Common myeloid progenitor, CD34-positive (primary cell): ENCODE measurements at regions not wholly inside any gene's neighbourhood (a gene's known extent, or its start where the extent isn't known, plus 50 kb on each side); places are given as distances from the start of the nearest gene placed in this dataset.

Experiments used
- CTCF ChIA-PET: fragments of 350-600 bp; sonication (Branson Sonifier 250); formaldehyde crosslinking; loops from one replicate; lab custom pipeline; 2021; ENCODE audit warnings: antibody characterized with exemption; lab: Charles Lee
- POLR2A ChIA-PET: fragments of 350-600 bp; sonication (Branson Sonifier 250); formaldehyde crosslinking; loops from one replicate; lab custom pipeline; 2021; ENCODE audit warnings: antibody characterized with exemption; lab: Charles Lee
- DNase-seq, 3 donors: peaks; one replicate each; pipeline versions ENCODE4 v3.0.0 to v3.0.0-alpha.2; 2013
- H3K27ac ChIP-seq, 2 experiments: 1 replicate in 1 of 2; 2 replicates in 1 of 2; pipeline ENCODE4 v1.7.0; 2013; ENCODE audit warnings: inconsistent platforms in 2 of 2, low read length in 2 of 2, mild to moderate bottlenecking in 2 of 2, low read depth in 1 of 2, moderate library complexity in 1 of 2; ENCODE audit not compliant: severe bottlenecking in 2 of 2, insufficient read depth in 1 of 2, poor library complexity in 1 of 2
- H3K27me3 ChIP-seq, 5 experiments: replicated peaks in 2 of 5; 1 replicate in 3 of 5; 2 replicates in 2 of 5; pipeline versions ENCODE4 v1.6.1 to v1.7.0; 2013; ENCODE audit warnings: low read length in 4 of 5, mild to moderate bottlenecking in 2 of 5, moderate library complexity in 2 of 5, inconsistent platforms in 1 of 5; ENCODE audit not compliant: insufficient read depth in 5 of 5, control insufficient read depth in 4 of 5
- H3K36me3 ChIP-seq, 4 experiments: 1 replicate in 2 of 4; 2 replicates in 2 of 4; pipeline versions ENCODE4 v1.6.1 to v1.7.0; 2013; ENCODE audit warnings: low read length in 3 of 4, control low read depth in 1 of 4, mild to moderate bottlenecking in 1 of 4; ENCODE audit not compliant: control insufficient read depth in 4 of 4, insufficient read depth in 4 of 4
- H3K4me1 ChIP-seq, 4 experiments: 1 replicate in 3 of 4; 2 replicates in 1 of 4; pipeline versions ENCODE4 v1.6.1 to v1.7.1; 2013; ENCODE audit warnings: low read length in 3 of 4, mild to moderate bottlenecking in 3 of 4, control low read depth in 1 of 4, inconsistent platforms in 1 of 4, moderate library complexity in 1 of 4; ENCODE audit not compliant: control insufficient read depth in 4 of 4, insufficient read depth in 4 of 4; ENCODE audit errors: control extremely low read depth in 1 of 4
- H3K4me3 ChIP-seq, 7 experiments: 1 replicate in 4 of 7; 2 replicates in 3 of 7; pipeline versions ENCODE4 v1.5.1 to v1.7.0; 2013; ENCODE audit warnings: mild to moderate bottlenecking in 7 of 7, low read length in 6 of 7, moderate library complexity in 6 of 7, inconsistent platforms in 2 of 7, low read depth in 2 of 7, control low read depth in 1 of 7; ENCODE audit not compliant: insufficient read depth in 4 of 7, control insufficient read depth in 1 of 7; ENCODE audit errors: extremely low read depth in 1 of 7
- H3K9me3 ChIP-seq, 5 experiments: 1 replicate in 4 of 5; 2 replicates in 1 of 5; pipeline versions ENCODE4 v1.6.1 to v1.7.1; 2013; ENCODE audit warnings: low read length in 4 of 5, mild to moderate bottlenecking in 2 of 5, inconsistent platforms in 1 of 5, low read depth in 1 of 5, moderate library complexity in 1 of 5; ENCODE audit not compliant: control insufficient read depth in 4 of 5, insufficient read depth in 2 of 5; ENCODE audit errors: control extremely low read depth in 1 of 5
- WGBS: methylation state at CpG from one replicate; pipeline ENCODE4 v1.1.5; 2013; ENCODE audit not compliant: insufficient coverage; 5-methylcytosine and 5-hydroxymethylcytosine counted together

GRCh38 chr2:7618031-7618430 lies 700.8 kb downstream of the RNF144A start:
- WGBS = 71% methylated on average over 2 of the region's 3 CpGs
- ChIA-PET POLR2A (no interaction called here), CTCF (interaction anchor here (0.6 kb wide), 1 partner anchor 123 kb away, joined by 3 read pairs; no protein-coding TSS in a partner anchor)
- DNase-seq = no peak
- Histone ChIP-seq H3K27me3 (peaks cover 0 to 1% (median 0%) of the 10 kb centered on the region in 5 experiments), H3K4me3 (no peak overlapping the region), H3K9me3 (no peaks in the 10 kb centered on the region), H3K27ac (no peak overlapping the region), H3K36me3 (no peaks in the 10 kb centered on the region), H3K4me1 (peaks cover 0 to 2% (median 0%) of the 10 kb centered on the region in 4 experiments)

DNA sequence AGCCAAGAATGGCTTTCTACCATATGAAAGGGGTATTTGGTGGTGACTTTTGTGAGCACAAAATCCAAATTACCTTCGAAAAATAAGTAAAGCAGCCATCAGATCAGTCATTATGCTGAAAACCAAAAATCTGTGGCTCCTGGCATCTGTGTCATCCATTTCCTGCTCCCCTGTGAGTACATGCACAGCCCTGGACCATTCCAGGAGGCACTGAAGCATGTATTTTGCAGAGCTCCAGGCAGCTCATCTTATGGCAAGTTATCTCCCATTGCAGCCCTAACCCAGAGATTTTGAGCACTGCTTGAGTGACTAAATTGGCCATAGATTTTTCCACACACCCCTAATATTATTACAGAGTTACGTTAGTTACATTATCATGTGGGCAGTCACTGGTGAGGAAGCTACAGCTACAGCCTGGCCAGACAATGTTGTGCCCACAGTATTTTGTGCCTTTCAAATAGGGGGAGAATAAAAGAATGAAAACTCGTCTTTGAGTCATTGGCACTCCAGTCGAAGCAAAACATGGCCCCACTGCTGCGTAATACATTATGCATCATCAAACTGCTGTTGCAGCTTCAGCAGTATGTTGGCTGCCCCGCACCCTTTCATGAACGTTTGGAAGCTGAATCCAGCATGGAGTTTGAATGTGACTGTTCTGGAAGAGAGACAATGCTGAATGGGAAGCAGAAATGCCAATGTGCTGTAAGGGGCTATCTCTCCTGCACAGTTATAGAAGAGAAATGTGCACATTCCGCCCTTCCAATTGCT lies 702.2 kb downstream of the RNF144A start:
- Histone ChIP-seq H3K27me3 (peaks cover 0 to 1% (median 0%) of the 10 kb centered on the region in 5 experiments), H3K9me3 (no peaks in the 10 kb centered on the region), H3K4me1 (peaks cover 0 to 2% (median 0%) of the 10 kb centered on the region in 4 experiments), H3K36me3 (no peaks in the 10 kb centered on the region), H3K4me3 (no peak overlapping the region), H3K27ac (no peak overlapping the region)
- ChIA-PET POLR2A (no interaction called here), CTCF (no interaction called here)
- WGBS = 86% methylated on average over 7 of the region's 8 CpGs
- no peak for DNase-seq

DNA sequence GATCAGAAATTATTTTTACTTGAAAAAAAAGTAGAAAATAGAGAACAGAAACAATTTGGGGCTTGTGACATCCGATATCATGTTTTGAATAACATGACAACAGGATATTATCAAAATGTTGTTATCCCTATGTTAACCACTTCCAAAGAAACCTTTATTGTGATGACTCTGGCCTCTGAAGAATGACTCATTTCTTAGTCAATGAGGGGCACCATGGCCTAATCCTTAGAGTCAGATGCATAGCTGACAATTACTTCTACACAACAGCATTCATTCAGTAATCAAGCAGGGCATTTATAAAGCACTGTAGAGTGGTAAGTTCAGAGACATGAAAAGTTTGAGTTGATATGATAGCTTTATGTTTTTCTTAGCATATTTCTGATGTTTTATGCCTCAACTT lies 703.0 kb downstream of the RNF144A start:
- WGBS = no CpG with 5 or more reads among the region's 1 CpG
- no peaks in the 10 kb centered on the region for H3K9me3 ChIP-seq
- POLR2A ChIA-PET = no interaction called here
- H3K27ac ChIP-seq = no peak overlapping the region
- H3K4me1 ChIP-seq = peaks cover 0 to 4% (median 0%) of the 10 kb centered on the region in 4 experiments
- no peak overlapping the region for H3K4me3 ChIP-seq
- CTCF ChIA-PET = interaction anchor here (0.6 kb wide), 1 partner anchor 8 kb away, joined by 3 read pairs; no protein-coding TSS in a partner anchor
- DNase-seq = no peak
- H3K36me3 ChIP-seq = no peaks in the 10 kb centered on the region
- peaks cover 0 to 1% (median 0%) of the 10 kb centered on the region in 5 experiments for H3K27me3 ChIP-seq

DNA sequence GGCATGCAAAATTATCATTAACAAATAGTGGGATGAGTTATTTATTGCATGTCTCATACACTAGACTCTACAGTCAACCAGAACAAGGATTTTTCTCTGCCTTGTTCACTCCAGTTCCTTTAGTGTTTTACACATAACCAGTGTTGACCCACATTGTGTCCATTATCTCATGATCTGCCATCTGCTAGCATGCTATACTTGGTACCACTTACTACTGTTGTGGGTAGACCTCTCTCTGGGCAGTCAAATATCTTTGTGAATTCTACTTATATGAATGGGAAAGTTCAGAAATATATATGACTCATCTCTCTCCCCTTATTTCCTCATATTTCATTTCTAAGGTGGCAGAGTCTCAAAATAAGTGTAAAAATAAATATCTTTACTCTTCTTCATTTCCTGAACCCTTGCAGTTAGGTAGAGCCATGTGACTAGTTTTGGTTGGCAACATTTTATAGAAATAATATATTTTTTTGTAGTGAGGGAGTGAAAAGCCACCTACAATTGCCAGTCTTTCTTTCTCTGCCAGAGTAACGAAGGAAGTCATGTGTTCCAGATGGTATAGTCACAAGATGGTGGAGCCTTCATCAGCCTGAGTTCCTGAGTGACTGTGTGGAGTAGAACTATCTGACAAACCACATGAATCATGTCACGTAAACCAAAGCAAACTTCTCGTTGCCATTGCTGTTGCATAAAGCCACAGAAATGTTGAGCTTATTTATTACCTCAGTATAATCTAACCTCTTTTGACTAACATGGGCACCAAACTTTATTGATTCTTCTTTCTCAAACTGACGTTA lies 704.0 kb downstream of the RNF144A start:
- 100% methylated on average over 3 of the region's 4 CpGs for WGBS
- Histone ChIP-seq H3K27me3 (peaks cover 0 to 1% (median 0%) of the 10 kb centered on the region in 5 experiments), H3K9me3 (no peaks in the 10 kb centered on the region), H3K4me3 (no peak overlapping the region), H3K36me3 (no peaks in the 10 kb centered on the region), H3K4me1 (peaks cover 0 to 11% (median 4%) of the 10 kb centered on the region in 4 experiments), H3K27ac (no peak overlapping the region)
- peak in 1 of 3 donors; percentile 2 for DNase-seq
- ChIA-PET CTCF (no interaction called here), POLR2A (no interaction called here)

- DNase-seq = peak in 2 of 3 donors; percentile 46 to 61
- POLR2A ChIA-PET = no interaction called here
- Histone ChIP-seq H3K4me3 (peak overlapping the region in 1 of 7 experiments; percentile 42), H3K9me3 (peaks cover 0 to 4% (median 0%) of the 10 kb centered on the region in 5 experiments), H3K36me3 (no peaks in the 10 kb centered on the region), H3K27me3 (no peaks in the 10 kb centered on the region), H3K4me1 (peaks cover 0 to 9% (median 4%) of the 10 kb centered on the region in 4 experiments), H3K27ac (no peak overlapping the region)
- WGBS = 56% methylated on average over 7 of the region's 10 CpGs
- CTCF ChIA-PET = no interaction called here
These were observed 708.4 kb downstream of the RNF144A start for GRCh38 chr2:7625392-7626138.

- H3K36me3 ChIP-seq = no peaks in the 10 kb centered on the region
- DNase-seq = no peak
- peaks cover 0 to 9% (median 4%) of the 10 kb centered on the region in 4 experiments for H3K4me1 ChIP-seq
- H3K9me3 ChIP-seq = peaks cover 0 to 4% (median 0%) of the 10 kb centered on the region in 5 experiments
- ChIA-PET POLR2A (no interaction called here), CTCF (no interaction called here)
- H3K27me3 ChIP-seq = no peaks in the 10 kb centered on the region
- H3K27ac ChIP-seq = no peak overlapping the region
- no peak overlapping the region for H3K4me3 ChIP-seq
- WGBS = 92% methylated on average over 6 of the region's 6 CpGs
These were observed 708.9 kb downstream of the RNF144A start for GRCh38 chr2:7626139-7626537.
